K562 (cell line): ENCODE measurements at regions not wholly inside any gene's neighbourhood (a gene's known extent, or its start where the extent isn't known, plus 50 kb on each side); places are given as distances from the start of the nearest gene placed in this dataset.
A peak's percentile ranks its signal among the peaks of the same experiment; 100 is the strongest.

Experiments used
- BDP1 ChIP-seq: IDR thresholded peaks from 3 replicates; pipeline ENCODE4 v1.6.1; 2011; ENCODE audit not compliant: insufficient read length, insufficient read depth
- GTF2F1 ChIP-seq: IDR thresholded peaks from 2 replicates; pipeline ENCODE4 v1.6.1; 2011; ENCODE audit warnings: low read depth, low read length, improper control_type of control experiment
- POLR2AphosphoS5 ChIP-seq: IDR thresholded peaks from 2 replicates; pipeline ENCODE4 v1.6.1; 2011; ENCODE audit warnings: mild to moderate bottlenecking, low read depth, low read length, moderate library complexity; ENCODE audit not compliant: control insufficient read depth, insufficient read depth
- RUNX1 ChIP-seq: sonication (generic); IDR thresholded peaks from 2 replicates; pipeline ENCODE4 v1.6.1; 2016; ENCODE audit warnings: antibody characterized with exemption, low read depth
- ZNF551 ChIP-seq: fragments of 250-450 bp; sonication (Bioruptor Pico); IDR thresholded peaks from 2 replicates; pipeline ENCODE4 v1.5.0; 2021; ENCODE audit warnings: mild to moderate bottlenecking, moderate library complexity
- TF ChIP-seq, protein P1 (sequence below): fragments of 250-450 bp; sonication (Bioruptor Pico); IDR thresholded peaks from 2 replicates; pipeline ENCODE4 v1.8.0; 2022; ENCODE audit warnings: inconsistent platforms
- TF ChIP-seq, protein P2 (sequence below): fragments of 200-800 bp; sonication (Bioruptor generic); IDR thresholded peaks from 2 replicates; pipeline ENCODE4 v1.6.1; 2017; ENCODE audit warnings: missing genetic modification characterization, missing compliant biosample characterization
- TF ChIP-seq, protein P3 (sequence below): fragments of 450-650 bp; IDR thresholded peaks from 2 replicates; pipeline ENCODE4 v1.6.1; 2016; ENCODE audit warnings: mild to moderate bottlenecking, moderate library complexity
- TF ChIP-seq, protein P4 (sequence below): fragments of 450-650 bp; formaldehyde crosslinking; IDR thresholded peaks from 2 replicates; pipeline ENCODE4 v1.4.0; 2020; ENCODE audit warnings: mild to moderate bottlenecking

DNA sequence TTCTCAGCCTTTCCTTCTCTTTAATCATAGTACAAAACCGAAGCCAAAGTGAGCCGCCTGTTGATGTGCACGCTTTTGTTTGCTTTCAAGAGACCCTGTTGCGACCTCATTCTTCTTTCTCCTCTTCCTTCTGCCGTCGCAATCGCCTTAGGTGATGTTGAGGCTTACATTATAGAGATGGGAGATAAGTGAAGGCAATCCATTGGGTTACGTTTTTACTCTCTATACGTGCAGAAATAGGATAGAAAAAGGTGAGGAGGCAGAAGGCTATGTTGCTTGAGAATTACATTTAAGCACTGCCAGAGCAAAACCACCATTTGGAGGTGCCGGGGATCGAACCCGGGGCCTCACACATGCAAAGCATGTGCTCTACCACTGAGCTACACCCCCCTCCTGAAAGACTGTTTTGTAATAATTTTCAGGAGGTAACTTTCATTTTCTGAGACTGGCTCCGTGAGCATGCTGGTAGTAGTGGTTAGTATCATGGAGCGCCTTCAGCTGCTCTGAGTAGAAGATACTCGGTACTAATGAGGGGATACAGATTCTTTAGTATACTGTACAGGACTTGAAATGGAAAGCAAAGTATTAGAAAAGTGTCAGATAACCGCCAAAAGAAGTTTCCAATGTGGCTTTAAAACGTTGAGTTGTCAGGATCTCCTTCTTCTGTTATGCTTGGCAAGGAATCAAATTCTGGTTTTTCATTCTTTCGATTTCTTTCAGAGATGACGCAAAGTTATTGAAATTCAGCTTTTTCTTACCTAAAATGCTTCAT, 165.6 kb downstream of the TRIM27 start (continued):
- TF ChIP-seq, protein P1, sequence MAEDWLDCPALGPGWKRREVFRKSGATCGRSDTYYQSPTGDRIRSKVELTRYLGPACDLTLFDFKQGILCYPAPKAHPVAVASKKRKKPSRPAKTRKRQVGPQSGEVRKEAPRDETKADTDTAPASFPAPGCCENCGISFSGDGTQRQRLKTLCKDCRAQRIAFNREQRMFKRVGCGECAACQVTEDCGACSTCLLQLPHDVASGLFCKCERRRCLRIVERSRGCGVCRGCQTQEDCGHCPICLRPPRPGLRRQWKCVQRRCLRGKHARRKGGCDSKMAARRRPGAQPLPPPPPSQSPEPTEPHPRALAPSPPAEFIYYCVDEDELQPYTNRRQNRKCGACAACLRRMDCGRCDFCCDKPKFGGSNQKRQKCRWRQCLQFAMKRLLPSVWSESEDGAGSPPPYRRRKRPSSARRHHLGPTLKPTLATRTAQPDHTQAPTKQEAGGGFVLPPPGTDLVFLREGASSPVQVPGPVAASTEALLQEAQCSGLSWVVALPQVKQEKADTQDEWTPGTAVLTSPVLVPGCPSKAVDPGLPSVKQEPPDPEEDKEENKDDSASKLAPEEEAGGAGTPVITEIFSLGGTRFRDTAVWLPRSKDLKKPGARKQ (CRISPR knock-in tag): no peak
- TF ChIP-seq RUNX1: no peak
- TF ChIP-seq GTF2F1: no peak; the same call in 1 of the 2 replicates
- TF ChIP-seq, protein P2, sequence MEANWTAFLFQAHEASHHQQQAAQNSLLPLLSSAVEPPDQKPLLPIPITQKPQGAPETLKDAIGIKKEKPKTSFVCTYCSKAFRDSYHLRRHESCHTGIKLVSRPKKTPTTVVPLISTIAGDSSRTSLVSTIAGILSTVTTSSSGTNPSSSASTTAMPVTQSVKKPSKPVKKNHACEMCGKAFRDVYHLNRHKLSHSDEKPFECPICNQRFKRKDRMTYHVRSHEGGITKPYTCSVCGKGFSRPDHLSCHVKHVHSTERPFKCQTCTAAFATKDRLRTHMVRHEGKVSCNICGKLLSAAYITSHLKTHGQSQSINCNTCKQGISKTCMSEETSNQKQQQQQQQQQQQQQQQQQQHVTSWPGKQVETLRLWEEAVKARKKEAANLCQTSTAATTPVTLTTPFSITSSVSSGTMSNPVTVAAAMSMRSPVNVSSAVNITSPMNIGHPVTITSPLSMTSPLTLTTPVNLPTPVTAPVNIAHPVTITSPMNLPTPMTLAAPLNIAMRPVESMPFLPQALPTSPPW (CRISPR knock-in tag): peak; percentile 92
- TF ChIP-seq, protein P3, sequence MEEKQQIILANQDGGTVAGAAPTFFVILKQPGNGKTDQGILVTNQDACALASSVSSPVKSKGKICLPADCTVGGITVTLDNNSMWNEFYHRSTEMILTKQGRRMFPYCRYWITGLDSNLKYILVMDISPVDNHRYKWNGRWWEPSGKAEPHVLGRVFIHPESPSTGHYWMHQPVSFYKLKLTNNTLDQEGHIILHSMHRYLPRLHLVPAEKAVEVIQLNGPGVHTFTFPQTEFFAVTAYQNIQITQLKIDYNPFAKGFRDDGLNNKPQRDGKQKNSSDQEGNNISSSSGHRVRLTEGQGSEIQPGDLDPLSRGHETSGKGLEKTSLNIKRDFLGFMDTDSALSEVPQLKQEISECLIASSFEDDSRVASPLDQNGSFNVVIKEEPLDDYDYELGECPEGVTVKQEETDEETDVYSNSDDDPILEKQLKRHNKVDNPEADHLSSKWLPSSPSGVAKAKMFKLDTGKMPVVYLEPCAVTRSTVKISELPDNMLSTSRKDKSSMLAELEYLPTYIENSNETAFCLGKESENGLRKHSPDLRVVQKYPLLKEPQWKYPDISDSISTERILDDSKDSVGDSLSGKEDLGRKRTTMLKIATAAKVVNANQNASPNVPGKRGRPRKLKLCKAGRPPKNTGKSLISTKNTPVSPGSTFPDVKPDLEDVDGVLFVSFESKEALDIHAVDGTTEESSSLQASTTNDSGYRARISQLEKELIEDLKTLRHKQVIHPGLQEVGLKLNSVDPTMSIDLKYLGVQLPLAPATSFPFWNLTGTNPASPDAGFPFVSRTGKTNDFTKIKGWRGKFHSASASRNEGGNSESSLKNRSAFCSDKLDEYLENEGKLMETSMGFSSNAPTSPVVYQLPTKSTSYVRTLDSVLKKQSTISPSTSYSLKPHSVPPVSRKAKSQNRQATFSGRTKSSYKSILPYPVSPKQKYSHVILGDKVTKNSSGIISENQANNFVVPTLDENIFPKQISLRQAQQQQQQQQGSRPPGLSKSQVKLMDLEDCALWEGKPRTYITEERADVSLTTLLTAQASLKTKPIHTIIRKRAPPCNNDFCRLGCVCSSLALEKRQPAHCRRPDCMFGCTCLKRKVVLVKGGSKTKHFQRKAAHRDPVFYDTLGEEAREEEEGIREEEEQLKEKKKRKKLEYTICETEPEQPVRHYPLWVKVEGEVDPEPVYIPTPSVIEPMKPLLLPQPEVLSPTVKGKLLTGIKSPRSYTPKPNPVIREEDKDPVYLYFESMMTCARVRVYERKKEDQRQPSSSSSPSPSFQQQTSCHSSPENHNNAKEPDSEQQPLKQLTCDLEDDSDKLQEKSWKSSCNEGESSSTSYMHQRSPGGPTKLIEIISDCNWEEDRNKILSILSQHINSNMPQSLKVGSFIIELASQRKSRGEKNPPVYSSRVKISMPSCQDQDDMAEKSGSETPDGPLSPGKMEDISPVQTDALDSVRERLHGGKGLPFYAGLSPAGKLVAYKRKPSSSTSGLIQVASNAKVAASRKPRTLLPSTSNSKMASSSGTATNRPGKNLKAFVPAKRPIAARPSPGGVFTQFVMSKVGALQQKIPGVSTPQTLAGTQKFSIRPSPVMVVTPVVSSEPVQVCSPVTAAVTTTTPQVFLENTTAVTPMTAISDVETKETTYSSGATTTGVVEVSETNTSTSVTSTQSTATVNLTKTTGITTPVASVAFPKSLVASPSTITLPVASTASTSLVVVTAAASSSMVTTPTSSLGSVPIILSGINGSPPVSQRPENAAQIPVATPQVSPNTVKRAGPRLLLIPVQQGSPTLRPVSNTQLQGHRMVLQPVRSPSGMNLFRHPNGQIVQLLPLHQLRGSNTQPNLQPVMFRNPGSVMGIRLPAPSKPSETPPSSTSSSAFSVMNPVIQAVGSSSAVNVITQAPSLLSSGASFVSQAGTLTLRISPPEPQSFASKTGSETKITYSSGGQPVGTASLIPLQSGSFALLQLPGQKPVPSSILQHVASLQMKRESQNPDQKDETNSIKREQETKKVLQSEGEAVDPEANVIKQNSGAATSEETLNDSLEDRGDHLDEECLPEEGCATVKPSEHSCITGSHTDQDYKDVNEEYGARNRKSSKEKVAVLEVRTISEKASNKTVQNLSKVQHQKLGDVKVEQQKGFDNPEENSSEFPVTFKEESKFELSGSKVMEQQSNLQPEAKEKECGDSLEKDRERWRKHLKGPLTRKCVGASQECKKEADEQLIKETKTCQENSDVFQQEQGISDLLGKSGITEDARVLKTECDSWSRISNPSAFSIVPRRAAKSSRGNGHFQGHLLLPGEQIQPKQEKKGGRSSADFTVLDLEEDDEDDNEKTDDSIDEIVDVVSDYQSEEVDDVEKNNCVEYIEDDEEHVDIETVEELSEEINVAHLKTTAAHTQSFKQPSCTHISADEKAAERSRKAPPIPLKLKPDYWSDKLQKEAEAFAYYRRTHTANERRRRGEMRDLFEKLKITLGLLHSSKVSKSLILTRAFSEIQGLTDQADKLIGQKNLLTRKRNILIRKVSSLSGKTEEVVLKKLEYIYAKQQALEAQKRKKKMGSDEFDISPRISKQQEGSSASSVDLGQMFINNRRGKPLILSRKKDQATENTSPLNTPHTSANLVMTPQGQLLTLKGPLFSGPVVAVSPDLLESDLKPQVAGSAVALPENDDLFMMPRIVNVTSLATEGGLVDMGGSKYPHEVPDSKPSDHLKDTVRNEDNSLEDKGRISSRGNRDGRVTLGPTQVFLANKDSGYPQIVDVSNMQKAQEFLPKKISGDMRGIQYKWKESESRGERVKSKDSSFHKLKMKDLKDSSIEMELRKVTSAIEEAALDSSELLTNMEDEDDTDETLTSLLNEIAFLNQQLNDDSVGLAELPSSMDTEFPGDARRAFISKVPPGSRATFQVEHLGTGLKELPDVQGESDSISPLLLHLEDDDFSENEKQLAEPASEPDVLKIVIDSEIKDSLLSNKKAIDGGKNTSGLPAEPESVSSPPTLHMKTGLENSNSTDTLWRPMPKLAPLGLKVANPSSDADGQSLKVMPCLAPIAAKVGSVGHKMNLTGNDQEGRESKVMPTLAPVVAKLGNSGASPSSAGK: peak; percentile 83
- TF ChIP-seq, protein P4, sequence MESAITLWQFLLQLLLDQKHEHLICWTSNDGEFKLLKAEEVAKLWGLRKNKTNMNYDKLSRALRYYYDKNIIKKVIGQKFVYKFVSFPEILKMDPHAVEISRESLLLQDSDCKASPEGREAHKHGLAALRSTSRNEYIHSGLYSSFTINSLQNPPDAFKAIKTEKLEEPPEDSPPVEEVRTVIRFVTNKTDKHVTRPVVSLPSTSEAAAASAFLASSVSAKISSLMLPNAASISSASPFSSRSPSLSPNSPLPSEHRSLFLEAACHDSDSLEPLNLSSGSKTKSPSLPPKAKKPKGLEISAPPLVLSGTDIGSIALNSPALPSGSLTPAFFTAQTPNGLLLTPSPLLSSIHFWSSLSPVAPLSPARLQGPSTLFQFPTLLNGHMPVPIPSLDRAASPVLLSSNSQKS (CRISPR knock-in tag): no peak
- peak; percentile 43; the same call in 1 of the 2 replicates for TF ChIP-seq POLR2AphosphoS5
- TF ChIP-seq BDP1: peak; percentile 45
- TF ChIP-seq ZNF551: 0 out of 2 replicates have a peak, but pooled peaks have one; percentile 45
